ENCODE measurements at regions not wholly inside any gene's neighbourhood (a gene's known extent, or its start where the extent isn't known, plus 50 kb on each side); places are given as distances from the start of the nearest gene placed in this dataset.

DNA sequence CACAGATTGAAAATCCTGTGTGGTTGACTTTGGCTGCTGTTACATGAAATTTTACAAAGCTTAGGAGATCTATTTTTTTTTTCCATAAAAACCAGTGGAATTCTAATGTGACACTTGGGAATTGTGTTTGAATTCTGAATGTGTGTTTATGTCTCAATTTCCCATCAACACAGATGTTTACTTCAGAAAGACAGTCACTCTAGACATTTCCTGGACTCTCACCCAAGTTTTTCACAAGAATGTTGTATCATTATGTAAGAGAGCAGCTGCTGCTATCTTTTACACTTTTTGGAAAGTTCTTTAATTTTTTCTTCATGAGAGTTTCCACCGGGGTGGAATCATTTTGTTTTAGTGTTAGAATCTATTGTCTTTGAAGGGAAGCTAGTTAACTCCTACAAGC is 210.1 kb downstream of the GIPC2 start:
- Mint-ChIP-seq H3K36me3 (no peaks in the 10 kb centered on the region), H3K27me3 (ENCODE audit: low read depth in 3 of 3) (peaks cover 0 to 1% (median 0%) of the 10 kb centered on the region in 3 donors), H3K9me3 (peaks cover 3 to 20% (median 6%) of the 10 kb centered on the region in 7 donors), H3K4me1 (no peaks in the 10 kb centered on the region), H3K4me3 (no peak overlapping the region), H3K27ac (no peak overlapping the region)
- Histone ChIP-seq H3K9ac (ENCODE audit: insufficient read depth, low read length, poor library complexity, severe bottlenecking) (no peak overlapping the region), H3K27ac (ENCODE audit: low read depth in 1 of 2, low read length in 2 of 2) (no peak overlapping the region), H2AFZ (ENCODE audit: insufficient read depth, low read depth, low read length, poor library complexity, severe bottlenecking) (no peak overlapping the region), H3K36me3 (replicated peaks in 1 of 2; ENCODE audit: control insufficient read depth in 1 of 2, insufficient read depth in 2 of 2, low read length in 2 of 2) (no peaks in the 10 kb centered on the region), H3K4me3 (replicated peaks in 1 of 3; ENCODE audit: low read depth in 2 of 3, low read length in 3 of 3) (no peak overlapping the region), H3K4me2 (replicated peaks; ENCODE audit: extremely low read depth, low read length, poor library complexity, severe bottlenecking) (no peak overlapping the region), H3K4me1 (ENCODE audit: control insufficient read depth in 1 of 2, insufficient read depth in 2 of 2, low read length in 2 of 2) (no peaks in the 10 kb centered on the region), H3K27me3 (ENCODE audit: control insufficient read depth in 2 of 2, insufficient read depth in 2 of 2, low read length in 2 of 2) (no peaks in the 10 kb centered on the region), H3K9me3 (replicated peaks in 1 of 2; ENCODE audit: control insufficient read depth in 1 of 2, insufficient read depth in 1 of 2, low read length in 2 of 2) (peaks cover 5 to 17% of the 10 kb centered on the region in 2 donors), H4K20me1 (ENCODE audit: insufficient read depth, low read length) (no peaks in the 10 kb centered on the region), H3K79me2 (ENCODE audit: insufficient read depth, low read length) (no peaks in the 10 kb centered on the region)
- intact Hi-C loops (cut with micrococcal nuclease), result no loop called here
- no CpG with 5 or more reads among the region's 1 CpG for WGBS (ENCODE audit: insufficient coverage)
- TF ChIP-seq, protein P1, sequence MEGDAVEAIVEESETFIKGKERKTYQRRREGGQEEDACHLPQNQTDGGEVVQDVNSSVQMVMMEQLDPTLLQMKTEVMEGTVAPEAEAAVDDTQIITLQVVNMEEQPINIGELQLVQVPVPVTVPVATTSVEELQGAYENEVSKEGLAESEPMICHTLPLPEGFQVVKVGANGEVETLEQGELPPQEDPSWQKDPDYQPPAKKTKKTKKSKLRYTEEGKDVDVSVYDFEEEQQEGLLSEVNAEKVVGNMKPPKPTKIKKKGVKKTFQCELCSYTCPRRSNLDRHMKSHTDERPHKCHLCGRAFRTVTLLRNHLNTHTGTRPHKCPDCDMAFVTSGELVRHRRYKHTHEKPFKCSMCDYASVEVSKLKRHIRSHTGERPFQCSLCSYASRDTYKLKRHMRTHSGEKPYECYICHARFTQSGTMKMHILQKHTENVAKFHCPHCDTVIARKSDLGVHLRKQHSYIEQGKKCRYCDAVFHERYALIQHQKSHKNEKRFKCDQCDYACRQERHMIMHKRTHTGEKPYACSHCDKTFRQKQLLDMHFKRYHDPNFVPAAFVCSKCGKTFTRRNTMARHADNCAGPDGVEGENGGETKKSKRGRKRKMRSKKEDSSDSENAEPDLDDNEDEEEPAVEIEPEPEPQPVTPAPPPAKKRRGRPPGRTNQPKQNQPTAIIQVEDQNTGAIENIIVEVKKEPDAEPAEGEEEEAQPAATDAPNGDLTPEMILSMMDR (IDR thresholded peaks at IDR 0.05), result no peak
- DNase-seq, result no peak

DNA sequence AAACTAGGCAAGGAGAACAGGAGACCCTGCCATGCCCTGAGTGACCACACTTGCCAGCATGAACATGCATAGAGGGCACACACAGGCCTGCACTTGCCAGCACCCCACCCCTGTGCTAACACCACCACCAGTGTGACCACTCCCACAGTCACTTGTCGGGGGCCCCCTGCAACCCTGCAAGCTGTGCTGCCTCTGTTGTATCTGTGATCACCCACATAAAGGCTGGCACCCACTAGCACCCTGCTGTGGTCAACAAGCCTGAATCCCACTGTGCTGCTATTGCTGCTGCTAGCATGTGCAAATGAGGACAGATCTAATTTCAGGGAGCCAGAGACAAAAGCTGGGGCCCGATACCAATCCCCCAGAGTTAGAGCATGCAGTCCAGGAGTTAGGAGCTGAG is 217.7 kb downstream of the GIPC2 start:
- H3K4me3 Mint-ChIP-seq, result no peak overlapping the region
- TF ChIP-seq, protein P1 (IDR thresholded peaks at IDR 0.05), result no peak
- intact Hi-C loops (cut with micrococcal nuclease), result no loop called here
- H3K27ac Mint-ChIP-seq, result no peak overlapping the region
- H3K36me3 ChIP-seq (replicated peaks in 1 of 2; ENCODE audit: control insufficient read depth in 1 of 2, insufficient read depth in 2 of 2, low read length in 2 of 2), result no peaks in the 10 kb centered on the region
- H3K27ac ChIP-seq (ENCODE audit: low read depth in 1 of 2, low read length in 2 of 2), result no peak overlapping the region
- H3K27me3 Mint-ChIP-seq (ENCODE audit: low read depth in 3 of 3), result peaks cover 0 to under 1% (median 0%) of the 10 kb centered on the region in 3 donors
- H3K9ac ChIP-seq (ENCODE audit: insufficient read depth, low read length, poor library complexity, severe bottlenecking), result no peak overlapping the region
- no peaks in the 10 kb centered on the region for H3K9me3 ChIP-seq (replicated peaks in 1 of 2; ENCODE audit: control insufficient read depth in 1 of 2, insufficient read depth in 1 of 2, low read length in 2 of 2)
- H3K27me3 ChIP-seq (ENCODE audit: control insufficient read depth in 2 of 2, insufficient read depth in 2 of 2, low read length in 2 of 2), result no peaks in the 10 kb centered on the region
- H2AFZ ChIP-seq (ENCODE audit: insufficient read depth, low read depth, low read length, poor library complexity, severe bottlenecking), result no peak overlapping the region
- H3K36me3 Mint-ChIP-seq, result no peaks in the 10 kb centered on the region
- no peak overlapping the region for H3K4me3 ChIP-seq (replicated peaks in 1 of 3; ENCODE audit: low read depth in 2 of 3, low read length in 3 of 3)
- H3K9me3 Mint-ChIP-seq, result peaks cover 0 to 8% (median 5%) of the 10 kb centered on the region in 7 donors
- H3K79me2 ChIP-seq (ENCODE audit: insufficient read depth, low read length), result no peaks in the 10 kb centered on the region
- H3K4me1 ChIP-seq (ENCODE audit: control insufficient read depth in 1 of 2, insufficient read depth in 2 of 2, low read length in 2 of 2), result no peaks in the 10 kb centered on the region
- 75% methylated on average over 2 of the region's 2 CpGs for WGBS (ENCODE audit: insufficient coverage)
- no peak overlapping the region for H3K4me2 ChIP-seq (replicated peaks; ENCODE audit: extremely low read depth, low read length, poor library complexity, severe bottlenecking)
- no peak for DNase-seq
- no peaks in the 10 kb centered on the region for H4K20me1 ChIP-seq (ENCODE audit: insufficient read depth, low read length)
- no peaks in the 10 kb centered on the region for H3K4me1 Mint-ChIP-seq

Data from CD14-positive monocyte (primary cell).